Liver (tissue), 8 donors: ENCODE measurements at regions not wholly inside any gene's neighbourhood (a gene's known extent, or its start where the extent isn't known, plus 50 kb on each side); places are given as distances from the start of the nearest gene placed in this dataset.

Experiments
- DNase-seq: peaks from one replicate; pipeline ENCODE4 v3.0.0-alpha.2; 2017; ENCODE audit warnings: low spot score
- H3K27ac ChIP-seq, 2 donors: one replicate each; pipeline ENCODE4 v1.7.0; 2013; ENCODE audit warnings: inconsistent platforms in 2 of 2, low read length in 2 of 2, control low read depth in 1 of 2, low read depth in 1 of 2, mild to moderate bottlenecking in 1 of 2
- H3K27me3 ChIP-seq, 4 donors: one replicate each; pipeline versions ENCODE4 v1.6.1 to v1.7.0; 2013; ENCODE audit warnings: low read length in 3 of 4, inconsistent platforms in 1 of 4, mild to moderate bottlenecking in 1 of 4, moderate library complexity in 1 of 4; ENCODE audit not compliant: control insufficient read depth in 4 of 4, insufficient read depth in 4 of 4
- H3K36me3 ChIP-seq, 4 donors: one replicate each; pipeline versions ENCODE4 v1.6.1 to v1.7.0; 2013; ENCODE audit warnings: low read length in 3 of 4, mild to moderate bottlenecking in 3 of 4, low read depth in 1 of 4, moderate library complexity in 1 of 4; ENCODE audit not compliant: control insufficient read depth in 4 of 4, insufficient read depth in 3 of 4
- H3K4me1 ChIP-seq, 4 donors: one replicate each; pipeline versions ENCODE4 v1.6.1 to v1.7.0; 2013; ENCODE audit warnings: low read length in 3 of 4, mild to moderate bottlenecking in 3 of 4, moderate library complexity in 1 of 4; ENCODE audit not compliant: control insufficient read depth in 4 of 4, insufficient read depth in 4 of 4
- H3K4me3 ChIP-seq, 3 donors: one replicate each; pipeline versions ENCODE4 v1.6.1 to v1.7.0; 2013; ENCODE audit warnings: low read length in 3 of 3, control low read depth in 1 of 3, low read depth in 1 of 3, mild to moderate bottlenecking in 1 of 3
- H3K9ac ChIP-seq, 2 donors: one replicate each; pipeline ENCODE4 v1.7.0; 2013; ENCODE audit warnings: low read length in 2 of 2, mild to moderate bottlenecking in 2 of 2, moderate library complexity in 2 of 2, control low read depth in 1 of 2, low read depth in 1 of 2
- H3K9me3 ChIP-seq, 4 donors: one replicate each; pipeline versions ENCODE4 v1.6.1 to v1.7.0; 2013; ENCODE audit warnings: low read length in 3 of 4; ENCODE audit not compliant: control insufficient read depth in 4 of 4
- FOXA1 ChIP-seq: IDR thresholded peaks from 2 replicates; pipeline ENCODE4 v1.6.1; 2016; ENCODE audit warnings: antibody characterized with exemption
- FOXA2 ChIP-seq: IDR thresholded peaks from 2 replicates; pipeline ENCODE4 v1.6.1; 2016; ENCODE audit warnings: antibody characterized with exemption
- GABPA ChIP-seq, 2 donors: IDR thresholded peaks in 1 of 2; conservative IDR thresholded peaks in 1 of 2; 2 replicates each; pipeline ENCODE4 v1.6.1; 2016; ENCODE audit warnings: antibody characterized with exemption in 2 of 2, mild to moderate bottlenecking in 1 of 2, moderate library complexity in 1 of 2
- HNF4A ChIP-seq, 2 donors: conservative IDR thresholded peaks; 2 replicates each; pipeline ENCODE4 v1.6.1; 2016; ENCODE audit warnings: antibody characterized with exemption in 2 of 2, mild to moderate bottlenecking in 2 of 2
- HNF4G ChIP-seq: IDR thresholded peaks from 2 replicates; pipeline ENCODE4 v1.6.1; 2016; ENCODE audit warnings: antibody characterized with exemption
- JUND ChIP-seq, 2 donors: IDR thresholded peaks; 2 replicates each; pipeline ENCODE4 v1.6.1; 2016; ENCODE audit warnings: antibody characterized with exemption in 2 of 2
- NR2F2 ChIP-seq: IDR thresholded peaks from 2 replicates; pipeline ENCODE4 v1.6.1; 2016; ENCODE audit warnings: antibody characterized with exemption
- RAD21 ChIP-seq, 2 donors: IDR thresholded peaks; 2 replicates each; pipeline ENCODE4 v1.6.1; 2016; ENCODE audit warnings: antibody characterized with exemption in 2 of 2, mild to moderate bottlenecking in 2 of 2
- RXRA ChIP-seq, 2 donors: IDR thresholded peaks; 2 replicates each; pipeline ENCODE4 v1.6.1; 2017 to 2018; ENCODE audit warnings: antibody characterized with exemption in 2 of 2, mild to moderate bottlenecking in 1 of 2
- SP1 ChIP-seq: IDR thresholded peaks from 2 replicates; pipeline ENCODE4 v1.6.1; 2018; ENCODE audit warnings: antibody characterized with exemption, mild to moderate bottlenecking
- TAF1 ChIP-seq: conservative IDR thresholded peaks from 2 replicates; pipeline ENCODE4 v1.6.1; 2016; ENCODE audit warnings: antibody characterized with exemption, mild to moderate bottlenecking
- YY1 ChIP-seq: IDR thresholded peaks from 2 replicates; pipeline ENCODE4 v1.6.1; 2016; ENCODE audit warnings: antibody characterized with exemption, mild to moderate bottlenecking
- WGBS: extraction: QIAGEN DNeasy Blood & Tissue Kit; methylation state at CpG from one replicate; pipeline ENCODE4 v1.1.7; 2013; 5-methylcytosine and 5-hydroxymethylcytosine counted together
- TF ChIP-seq, protein P1 (sequence below): IDR thresholded peaks from 2 replicates; pipeline ENCODE4 v1.6.1; 2016; ENCODE audit warnings: antibody characterized with exemption, mild to moderate bottlenecking
- TF ChIP-seq, protein P2 (sequence below): IDR thresholded peaks from 2 replicates; pipeline ENCODE4 v1.6.1; 2016; ENCODE audit warnings: antibody characterized with exemption
- TF ChIP-seq, protein P3 (sequence below): IDR thresholded peaks from 2 replicates; pipeline ENCODE4 v1.6.1; 2016; ENCODE audit warnings: antibody characterized with exemption
- TF ChIP-seq, protein P4 (sequence below): fragments of 150-350 bp; IDR thresholded peaks from 2 replicates; pipeline ENCODE4 v1.5.1; 2017; ENCODE audit warnings: improper control_type of control experiment, low read depth, low read length; ENCODE audit not compliant: missing input control
- TF ChIP-seq, protein P5 (sequence below): IDR thresholded peaks from 2 replicates; pipeline ENCODE4 v1.6.1; 2016; ENCODE audit warnings: antibody characterized with exemption
- donor health status: healthy.
- donor health status: healthy.
- donor health status: healthy.
- donor health status: healthy.
- donor health status: healthy.

DNA sequence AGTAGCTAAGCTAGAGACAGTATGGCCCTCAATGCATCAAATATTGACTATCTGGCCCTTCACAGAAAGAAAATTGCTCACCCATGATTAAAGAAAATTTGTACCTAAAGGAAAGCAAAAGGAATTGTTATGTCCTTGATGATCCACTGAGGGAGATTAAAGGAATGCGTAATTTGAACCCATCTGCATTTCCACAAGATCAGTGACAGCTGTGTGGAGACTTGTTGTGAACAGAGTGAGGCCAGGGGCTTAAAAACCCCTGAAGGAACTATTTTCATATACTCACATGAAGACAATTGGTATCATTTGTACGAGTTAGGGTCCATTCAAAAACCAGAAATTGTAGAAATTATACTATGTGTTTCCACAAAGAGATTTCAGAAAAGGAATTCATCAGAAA is 1908.1 kb upstream of the SEL1L start:
- H3K4me3 ChIP-seq = no peak overlapping the region
- no peak overlapping the region for H3K9ac ChIP-seq
- WGBS = 56% methylated on average over 2 of the region's 2 CpGs
- no peaks in the 10 kb centered on the region for H3K4me1 ChIP-seq
- TF ChIP-seq FOXA1 (no peak), SP1 (no peak), YY1 (no peak), GABPA (IDR thresholded peaks at IDR 0.05 in 1 of 2, conservative IDR thresholded peaks at IDR 0.05 in 1 of 2) (no peak), JUND (IDR thresholded peaks at IDR 0.05) (no peak), TAF1 (no peak), NR2F2 (no peak), HNF4G (no peak), HNF4A (conservative IDR thresholded peaks at IDR 0.05) (no peak), RXRA (IDR thresholded peaks at IDR 0.05) (no peak), FOXA2 (no peak), RAD21 (IDR thresholded peaks at IDR 0.05) (no peak)
- TF ChIP-seq, protein P1, sequence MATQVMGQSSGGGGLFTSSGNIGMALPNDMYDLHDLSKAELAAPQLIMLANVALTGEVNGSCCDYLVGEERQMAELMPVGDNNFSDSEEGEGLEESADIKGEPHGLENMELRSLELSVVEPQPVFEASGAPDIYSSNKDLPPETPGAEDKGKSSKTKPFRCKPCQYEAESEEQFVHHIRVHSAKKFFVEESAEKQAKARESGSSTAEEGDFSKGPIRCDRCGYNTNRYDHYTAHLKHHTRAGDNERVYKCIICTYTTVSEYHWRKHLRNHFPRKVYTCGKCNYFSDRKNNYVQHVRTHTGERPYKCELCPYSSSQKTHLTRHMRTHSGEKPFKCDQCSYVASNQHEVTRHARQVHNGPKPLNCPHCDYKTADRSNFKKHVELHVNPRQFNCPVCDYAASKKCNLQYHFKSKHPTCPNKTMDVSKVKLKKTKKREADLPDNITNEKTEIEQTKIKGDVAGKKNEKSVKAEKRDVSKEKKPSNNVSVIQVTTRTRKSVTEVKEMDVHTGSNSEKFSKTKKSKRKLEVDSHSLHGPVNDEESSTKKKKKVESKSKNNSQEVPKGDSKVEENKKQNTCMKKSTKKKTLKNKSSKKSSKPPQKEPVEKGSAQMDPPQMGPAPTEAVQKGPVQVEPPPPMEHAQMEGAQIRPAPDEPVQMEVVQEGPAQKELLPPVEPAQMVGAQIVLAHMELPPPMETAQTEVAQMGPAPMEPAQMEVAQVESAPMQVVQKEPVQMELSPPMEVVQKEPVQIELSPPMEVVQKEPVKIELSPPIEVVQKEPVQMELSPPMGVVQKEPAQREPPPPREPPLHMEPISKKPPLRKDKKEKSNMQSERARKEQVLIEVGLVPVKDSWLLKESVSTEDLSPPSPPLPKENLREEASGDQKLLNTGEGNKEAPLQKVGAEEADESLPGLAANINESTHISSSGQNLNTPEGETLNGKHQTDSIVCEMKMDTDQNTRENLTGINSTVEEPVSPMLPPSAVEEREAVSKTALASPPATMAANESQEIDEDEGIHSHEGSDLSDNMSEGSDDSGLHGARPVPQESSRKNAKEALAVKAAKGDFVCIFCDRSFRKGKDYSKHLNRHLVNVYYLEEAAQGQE = no peak
- TF ChIP-seq, protein P2, sequence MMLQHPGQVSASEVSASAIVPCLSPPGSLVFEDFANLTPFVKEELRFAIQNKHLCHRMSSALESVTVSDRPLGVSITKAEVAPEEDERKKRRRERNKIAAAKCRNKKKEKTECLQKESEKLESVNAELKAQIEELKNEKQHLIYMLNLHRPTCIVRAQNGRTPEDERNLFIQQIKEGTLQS = no peak
- TF ChIP-seq, protein P3, sequence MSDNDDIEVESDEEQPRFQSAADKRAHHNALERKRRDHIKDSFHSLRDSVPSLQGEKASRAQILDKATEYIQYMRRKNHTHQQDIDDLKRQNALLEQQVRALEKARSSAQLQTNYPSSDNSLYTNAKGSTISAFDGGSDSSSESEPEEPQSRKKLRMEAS = no peak
- TF ChIP-seq, protein P4, sequence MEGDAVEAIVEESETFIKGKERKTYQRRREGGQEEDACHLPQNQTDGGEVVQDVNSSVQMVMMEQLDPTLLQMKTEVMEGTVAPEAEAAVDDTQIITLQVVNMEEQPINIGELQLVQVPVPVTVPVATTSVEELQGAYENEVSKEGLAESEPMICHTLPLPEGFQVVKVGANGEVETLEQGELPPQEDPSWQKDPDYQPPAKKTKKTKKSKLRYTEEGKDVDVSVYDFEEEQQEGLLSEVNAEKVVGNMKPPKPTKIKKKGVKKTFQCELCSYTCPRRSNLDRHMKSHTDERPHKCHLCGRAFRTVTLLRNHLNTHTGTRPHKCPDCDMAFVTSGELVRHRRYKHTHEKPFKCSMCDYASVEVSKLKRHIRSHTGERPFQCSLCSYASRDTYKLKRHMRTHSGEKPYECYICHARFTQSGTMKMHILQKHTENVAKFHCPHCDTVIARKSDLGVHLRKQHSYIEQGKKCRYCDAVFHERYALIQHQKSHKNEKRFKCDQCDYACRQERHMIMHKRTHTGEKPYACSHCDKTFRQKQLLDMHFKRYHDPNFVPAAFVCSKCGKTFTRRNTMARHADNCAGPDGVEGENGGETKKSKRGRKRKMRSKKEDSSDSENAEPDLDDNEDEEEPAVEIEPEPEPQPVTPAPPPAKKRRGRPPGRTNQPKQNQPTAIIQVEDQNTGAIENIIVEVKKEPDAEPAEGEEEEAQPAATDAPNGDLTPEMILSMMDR = no peak
- TF ChIP-seq, protein P5, sequence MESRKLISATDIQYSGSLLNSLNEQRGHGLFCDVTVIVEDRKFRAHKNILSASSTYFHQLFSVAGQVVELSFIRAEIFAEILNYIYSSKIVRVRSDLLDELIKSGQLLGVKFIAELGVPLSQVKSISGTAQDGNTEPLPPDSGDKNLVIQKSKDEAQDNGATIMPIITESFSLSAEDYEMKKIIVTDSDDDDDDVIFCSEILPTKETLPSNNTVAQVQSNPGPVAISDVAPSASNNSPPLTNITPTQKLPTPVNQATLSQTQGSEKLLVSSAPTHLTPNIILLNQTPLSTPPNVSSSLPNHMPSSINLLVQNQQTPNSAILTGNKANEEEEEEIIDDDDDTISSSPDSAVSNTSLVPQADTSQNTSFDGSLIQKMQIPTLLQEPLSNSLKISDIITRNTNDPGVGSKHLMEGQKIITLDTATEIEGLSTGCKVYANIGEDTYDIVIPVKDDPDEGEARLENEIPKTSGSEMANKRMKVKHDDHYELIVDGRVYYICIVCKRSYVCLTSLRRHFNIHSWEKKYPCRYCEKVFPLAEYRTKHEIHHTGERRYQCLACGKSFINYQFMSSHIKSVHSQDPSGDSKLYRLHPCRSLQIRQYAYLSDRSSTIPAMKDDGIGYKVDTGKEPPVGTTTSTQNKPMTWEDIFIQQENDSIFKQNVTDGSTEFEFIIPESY = no peak
- no peaks in the 10 kb centered on the region for H3K9me3 ChIP-seq
- no peaks in the 10 kb centered on the region for H3K27me3 ChIP-seq
- H3K27ac ChIP-seq = no peak overlapping the region
- DNase-seq = no peak
- no peaks in the 10 kb centered on the region for H3K36me3 ChIP-seq

DNA sequence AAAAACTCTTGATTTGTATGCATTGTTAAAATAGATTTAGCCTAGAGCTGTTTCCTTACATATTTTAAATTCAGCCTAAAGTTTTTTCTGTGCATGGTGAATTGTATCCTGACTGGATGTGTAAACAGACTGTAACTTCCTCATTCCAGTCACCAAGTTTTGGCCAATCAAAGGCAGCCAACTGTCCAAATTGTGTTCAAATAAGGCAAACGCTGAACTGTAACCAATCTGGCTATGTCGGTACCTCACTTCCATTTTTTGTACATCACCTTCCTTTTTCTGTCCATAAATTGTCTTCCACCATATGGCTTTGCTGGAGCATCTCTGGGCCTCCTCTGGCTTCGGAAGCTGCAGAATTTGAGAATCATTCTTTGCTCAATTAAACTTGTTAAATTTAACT is 1921.9 kb upstream of the SEL1L start:
- 81% methylated on average over 3 of the region's 3 CpGs for WGBS
- no peak for DNase-seq
- no peak overlapping the region for H3K4me3 ChIP-seq
- no peaks in the 10 kb centered on the region for H3K27me3 ChIP-seq
- H3K9me3 ChIP-seq = peaks cover 2 to 13% (median 5%) of the 10 kb centered on the region in 4 donors
- no peaks in the 10 kb centered on the region for H3K4me1 ChIP-seq
- H3K9ac ChIP-seq = no peak overlapping the region
- no peak overlapping the region for H3K27ac ChIP-seq
- H3K36me3 ChIP-seq = no peaks in the 10 kb centered on the region
- no peak for TF ChIP-seq FOXA2
- TF ChIP-seq YY1 = no peak
- TF ChIP-seq, protein P5 = no peak
- TF ChIP-seq FOXA1 = no peak
- no peak for TF ChIP-seq GABPA (IDR thresholded peaks at IDR 0.05 in 1 of 2, conservative IDR thresholded peaks at IDR 0.05 in 1 of 2)
- TF ChIP-seq, protein P3 = no peak
- no peak for TF ChIP-seq HNF4G
- TF ChIP-seq RAD21 (IDR thresholded peaks at IDR 0.05) = no peak
- TF ChIP-seq, protein P4 = no peak
- TF ChIP-seq, protein P2 = no peak
- TF ChIP-seq NR2F2 = no peak
- no peak for TF ChIP-seq TAF1
- no peak for TF ChIP-seq RXRA (IDR thresholded peaks at IDR 0.05)
